Activated T-cell treated with anti-CD3 and anti-CD28 coated beads for 48 hours (primary cell): ENCODE measurements at regions not wholly inside any gene's neighbourhood (a gene's known extent, or its start where the extent isn't known, plus 50 kb on each side); places are given as distances from the start of the nearest gene placed in this dataset.

Source experiments
- DNase-seq: peaks from one replicate; pipeline ENCODE4 v3.0.0-alpha.2; 2020; ENCODE audit warnings: low read depth

DNA sequence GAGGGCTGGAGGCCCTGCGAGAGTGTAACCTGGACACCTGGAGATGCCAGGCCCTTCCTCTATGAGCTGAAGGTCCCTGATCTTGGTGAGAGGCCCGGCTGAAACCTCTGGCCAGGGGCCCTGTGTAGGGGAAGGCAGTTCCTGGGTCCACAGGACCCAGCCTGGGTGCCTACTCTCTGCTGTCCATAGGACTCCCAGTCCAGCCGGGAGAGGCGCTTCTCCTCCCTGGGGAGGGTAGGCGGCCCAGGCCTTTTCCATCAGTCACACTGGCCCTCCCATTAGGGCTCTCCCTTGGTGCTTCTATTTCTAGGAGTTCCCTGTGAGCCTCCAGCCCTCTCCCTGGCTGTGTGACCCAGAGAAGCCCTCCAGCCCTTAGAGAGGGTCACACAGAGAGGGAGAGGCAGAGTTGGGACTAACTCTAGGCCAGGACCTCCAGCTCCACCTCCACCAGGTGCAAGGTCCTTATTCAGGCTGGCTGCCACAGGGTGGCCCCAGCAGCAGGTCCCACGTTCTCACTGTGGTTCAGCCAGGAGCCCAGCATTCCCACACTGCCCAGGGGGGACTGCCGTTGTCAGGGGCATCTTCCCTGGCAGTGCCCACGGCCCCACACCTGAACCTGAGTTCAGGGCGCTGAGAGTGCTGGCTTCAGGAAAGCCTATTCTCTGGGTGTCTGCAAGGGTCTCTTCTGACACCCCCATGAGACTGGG, 146.8 kb downstream of the SMAD6 start:
- DNase-seq = no peak

DNA sequence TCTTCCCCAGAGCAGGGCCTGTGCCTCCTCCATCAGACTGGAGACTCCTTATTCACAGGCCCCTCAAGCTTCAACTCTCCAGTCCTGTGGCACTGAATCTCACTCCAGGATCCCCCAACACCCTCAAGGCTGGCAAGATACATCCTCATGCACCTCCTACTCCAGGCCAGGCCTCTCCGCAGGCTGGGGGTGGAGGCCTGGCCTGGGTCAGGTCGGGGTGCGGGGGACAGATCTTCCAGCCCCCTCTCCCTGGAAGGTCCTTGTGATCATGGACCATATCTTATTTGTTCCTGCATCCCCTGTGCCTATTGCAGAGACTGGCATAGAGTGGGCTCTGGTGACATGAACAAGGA, 147.3 kb downstream of the SMAD6 start:
- no peak for DNase-seq

DNA sequence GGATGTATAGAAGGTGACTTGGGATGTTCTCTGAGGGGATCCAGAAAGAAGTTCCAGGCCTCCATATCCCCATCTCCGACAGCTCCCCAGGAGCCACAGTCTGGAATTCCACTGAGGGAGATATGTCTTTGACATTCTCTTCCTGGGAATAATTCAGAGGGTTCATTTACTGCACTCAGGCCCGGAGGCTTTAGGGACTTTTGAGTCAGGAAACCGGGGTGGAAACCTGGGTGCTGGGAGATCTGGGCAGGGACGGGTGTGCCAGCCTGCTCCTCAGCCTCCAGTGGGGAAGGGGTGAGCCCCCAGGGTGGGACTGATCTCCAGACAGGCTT, 147.7 kb downstream of the SMAD6 start:
- no peak for DNase-seq

DNA sequence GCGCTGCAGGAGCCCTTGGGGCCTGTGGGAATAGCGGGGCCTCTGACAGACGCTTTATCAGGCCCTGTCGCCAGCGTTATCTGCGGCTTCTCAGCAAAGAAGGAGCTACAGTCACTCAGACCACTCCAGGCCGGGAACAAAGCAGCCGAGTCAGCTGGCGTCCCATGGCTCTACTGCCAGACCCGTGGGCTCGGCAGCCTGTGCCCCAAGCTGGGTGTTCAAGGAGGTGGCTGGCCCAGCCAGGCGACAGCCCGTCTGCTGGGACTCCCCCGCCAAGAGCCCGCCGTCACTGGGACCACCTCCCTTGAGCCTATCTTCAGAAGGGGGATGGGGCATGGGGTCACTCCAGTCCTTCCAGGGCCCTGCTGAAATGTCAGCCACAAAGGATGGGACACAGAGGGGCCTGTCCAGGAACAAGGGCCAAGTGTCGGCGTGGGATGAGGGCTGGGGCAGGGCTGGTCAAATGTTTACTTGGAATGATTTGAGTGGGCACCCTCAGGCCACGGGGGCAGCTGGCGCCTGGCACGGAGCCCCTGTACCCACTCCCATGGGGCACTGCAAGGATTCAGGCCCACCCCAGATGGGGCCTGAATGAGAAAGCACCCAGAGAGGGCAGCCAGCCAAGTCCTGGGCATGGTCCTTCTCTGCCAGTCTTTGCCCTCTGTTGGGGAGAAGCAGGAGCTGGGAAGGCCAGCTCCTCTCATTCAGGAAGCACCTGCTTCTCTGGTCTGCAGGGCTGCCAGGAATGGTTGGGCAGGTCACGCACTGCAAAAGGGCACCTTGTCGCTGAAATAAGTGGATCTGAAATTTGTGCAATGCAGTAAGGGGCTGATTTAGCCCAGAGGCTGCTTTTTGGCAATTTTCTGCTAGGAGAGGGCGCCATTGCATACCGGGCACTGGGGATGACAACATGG, 148.3 kb downstream of the SMAD6 start:
- no peak for DNase-seq

DNA sequence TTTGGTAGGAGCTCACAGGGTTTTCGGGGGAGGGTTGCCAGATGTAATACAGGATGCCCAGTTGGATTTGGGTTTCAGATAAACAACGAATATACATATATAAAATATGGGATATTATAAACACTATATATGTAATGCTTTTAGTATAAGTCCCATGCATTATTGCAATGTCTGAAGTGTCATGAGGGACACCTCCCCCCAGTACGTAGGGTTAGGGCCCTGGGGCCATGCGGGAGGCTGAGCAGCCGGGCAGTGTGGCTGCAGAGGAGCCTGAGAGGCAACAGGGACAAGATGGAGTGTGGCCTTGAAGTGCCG, 148.9 kb downstream of the SMAD6 start:
- no peak for DNase-seq

DNA sequence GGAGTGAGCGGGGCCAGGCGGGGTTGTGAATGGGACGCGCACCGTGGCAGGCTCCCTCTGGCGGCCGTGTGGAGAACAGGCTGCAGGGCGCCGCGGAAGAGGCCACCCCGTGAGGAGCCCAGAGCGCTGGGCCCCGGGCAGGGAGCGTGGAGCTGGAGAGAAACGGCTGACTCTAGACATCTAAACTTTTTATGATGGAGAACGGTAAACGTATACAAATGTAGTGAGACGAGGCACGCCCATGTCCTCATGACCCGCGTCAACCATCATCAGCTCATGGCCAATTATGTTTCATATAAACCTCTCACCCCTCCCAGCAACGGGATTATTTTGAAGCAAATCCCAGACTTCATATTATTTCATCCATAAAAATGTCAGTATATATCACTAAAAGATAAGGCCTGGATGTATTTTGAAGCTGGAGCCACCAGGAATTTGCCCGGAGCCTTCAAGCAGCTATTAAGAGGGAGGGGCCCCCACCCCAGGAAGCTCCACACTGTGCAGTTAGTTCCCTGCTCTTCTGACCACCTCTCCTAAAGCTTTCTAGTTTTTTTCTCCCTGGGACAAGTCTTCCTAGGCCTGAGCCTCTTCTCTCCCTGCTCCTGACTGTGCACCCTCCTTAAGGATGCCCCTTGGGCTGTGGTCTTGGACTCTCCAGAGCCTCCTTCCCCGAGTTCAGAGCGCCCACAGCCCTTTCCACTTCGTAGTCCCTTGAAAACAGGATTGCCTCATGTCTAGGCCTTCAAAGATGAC, 149.5 kb downstream of the SMAD6 start:
- DNase-seq = peak; percentile 78

DNA sequence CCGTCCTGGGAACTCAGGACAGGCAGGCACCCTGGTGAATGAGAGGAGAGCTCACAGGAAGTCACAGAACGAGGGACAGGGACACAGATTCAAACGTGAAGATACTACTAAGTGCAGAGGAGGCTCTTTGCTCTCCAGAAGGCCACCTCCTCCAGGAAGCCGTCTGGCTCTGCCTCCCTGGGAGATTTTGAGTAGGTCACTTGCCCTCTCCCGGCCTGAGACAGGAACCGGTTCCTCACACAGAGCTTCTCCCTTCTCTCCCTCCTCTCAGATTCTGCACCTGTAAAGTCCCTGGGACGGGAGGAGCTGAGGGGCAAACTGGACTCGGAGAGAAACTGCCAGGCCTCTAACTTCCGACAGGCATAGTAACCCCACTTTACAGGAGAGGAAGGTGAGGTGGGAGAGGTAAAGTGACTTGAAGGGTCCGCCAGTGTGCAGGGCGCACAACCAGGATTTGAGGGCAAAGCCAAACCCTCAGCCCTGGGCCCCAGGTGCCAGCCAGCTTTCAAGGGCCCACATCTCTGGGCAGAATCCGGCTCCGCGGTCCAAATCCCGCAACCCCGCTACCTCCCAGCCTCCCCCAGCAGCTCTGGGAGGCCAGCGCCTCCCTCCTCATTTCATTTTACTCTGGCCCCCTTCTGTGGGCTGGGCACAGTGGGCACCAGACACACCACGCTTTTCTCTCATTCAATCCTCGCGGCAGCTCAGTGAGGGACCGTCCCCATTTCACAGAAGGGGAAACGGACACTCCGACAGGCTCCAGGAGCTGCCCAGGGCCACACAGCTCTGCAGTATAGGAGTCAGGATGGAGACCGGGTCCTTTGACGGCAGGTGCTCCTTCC, 150.2 kb downstream of the SMAD6 start:
- DNase-seq = no peak

DNA sequence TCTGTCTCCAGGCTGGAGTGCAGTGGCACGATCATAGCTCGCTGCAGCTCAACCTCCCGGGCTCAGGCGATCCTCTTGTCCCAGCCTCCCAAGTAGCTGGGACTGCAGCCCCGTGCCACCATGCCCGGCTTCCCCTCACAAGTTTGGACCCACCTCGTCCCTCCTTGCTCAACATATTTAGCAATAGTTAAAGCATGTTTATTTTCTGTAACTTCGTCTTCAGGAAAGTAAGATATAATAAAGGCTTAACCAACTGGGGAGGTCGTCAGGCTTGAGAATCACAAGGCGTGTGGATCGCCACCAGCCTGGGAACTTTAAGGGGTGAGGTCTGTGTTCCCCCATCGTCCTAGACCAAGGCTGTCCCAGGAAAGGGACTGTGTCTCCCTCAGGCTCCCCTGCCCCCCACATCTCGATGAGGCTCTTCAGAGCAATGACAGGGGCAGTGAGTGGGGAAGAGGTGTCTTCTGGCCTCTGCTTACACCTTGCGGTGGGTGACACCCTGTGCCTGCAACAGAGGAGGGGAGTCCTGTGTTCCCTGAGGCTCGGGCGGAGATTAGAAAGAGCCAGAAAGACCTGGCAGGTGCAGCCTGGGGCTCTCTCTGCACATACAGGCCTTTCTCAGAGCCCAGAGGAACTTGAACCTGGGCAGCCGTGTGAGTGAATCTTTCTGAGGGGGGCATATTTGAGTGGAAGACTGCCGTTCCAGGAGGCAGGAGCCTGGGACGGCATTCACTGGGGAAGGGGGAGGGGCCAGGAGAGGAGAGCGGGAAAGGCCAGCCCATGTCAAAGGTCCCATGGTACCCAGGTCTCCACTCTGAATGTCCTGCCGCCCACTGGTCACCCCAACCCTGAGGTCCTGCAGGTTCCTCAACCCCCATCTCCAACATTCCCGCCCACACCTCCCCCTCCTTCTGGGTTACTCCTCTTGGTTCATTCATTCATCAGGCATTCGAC, 152.3 kb downstream of the SMAD6 start:
- DNase-seq = no peak

DNA sequence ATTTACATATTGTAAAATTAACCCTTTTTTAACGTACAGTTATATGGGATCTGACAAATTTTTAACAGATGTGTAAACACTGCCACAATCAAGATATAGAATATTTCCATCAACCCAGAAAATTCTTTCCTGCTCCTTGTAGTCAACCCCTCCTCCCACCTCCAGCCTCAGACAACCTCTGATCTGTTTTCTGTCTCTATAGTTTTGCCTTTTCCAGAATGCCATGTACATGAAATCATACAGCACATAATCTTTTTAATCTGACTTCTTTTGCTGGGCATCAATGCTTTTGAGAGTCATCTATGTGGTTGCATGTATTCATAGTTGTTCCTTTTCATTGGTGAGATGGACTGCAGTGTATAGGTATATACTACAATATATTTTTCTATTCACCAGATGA, 153.0 kb downstream of the SMAD6 start:
- DNase-seq = no peak

DNA sequence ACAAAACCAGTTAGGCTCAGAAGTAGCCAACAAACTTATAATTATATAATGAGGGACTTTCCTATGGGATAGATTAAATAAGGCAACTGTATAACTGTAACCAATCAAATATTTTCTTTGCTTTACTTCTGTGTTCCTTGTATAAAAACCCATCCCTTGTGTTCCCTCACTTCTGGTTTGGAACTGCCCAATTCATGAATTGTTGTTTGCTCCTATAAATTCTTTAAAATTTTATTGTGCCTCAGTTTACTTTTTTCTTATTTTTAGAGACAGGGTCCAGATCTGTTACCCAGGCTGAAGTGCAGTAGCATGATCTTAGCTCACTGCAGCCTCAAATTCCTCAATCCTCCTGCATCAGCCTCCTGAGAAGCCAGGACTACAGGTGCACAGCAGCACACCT, 155.7 kb downstream of the SMAD6 start:
- DNase-seq = no peak

DNA sequence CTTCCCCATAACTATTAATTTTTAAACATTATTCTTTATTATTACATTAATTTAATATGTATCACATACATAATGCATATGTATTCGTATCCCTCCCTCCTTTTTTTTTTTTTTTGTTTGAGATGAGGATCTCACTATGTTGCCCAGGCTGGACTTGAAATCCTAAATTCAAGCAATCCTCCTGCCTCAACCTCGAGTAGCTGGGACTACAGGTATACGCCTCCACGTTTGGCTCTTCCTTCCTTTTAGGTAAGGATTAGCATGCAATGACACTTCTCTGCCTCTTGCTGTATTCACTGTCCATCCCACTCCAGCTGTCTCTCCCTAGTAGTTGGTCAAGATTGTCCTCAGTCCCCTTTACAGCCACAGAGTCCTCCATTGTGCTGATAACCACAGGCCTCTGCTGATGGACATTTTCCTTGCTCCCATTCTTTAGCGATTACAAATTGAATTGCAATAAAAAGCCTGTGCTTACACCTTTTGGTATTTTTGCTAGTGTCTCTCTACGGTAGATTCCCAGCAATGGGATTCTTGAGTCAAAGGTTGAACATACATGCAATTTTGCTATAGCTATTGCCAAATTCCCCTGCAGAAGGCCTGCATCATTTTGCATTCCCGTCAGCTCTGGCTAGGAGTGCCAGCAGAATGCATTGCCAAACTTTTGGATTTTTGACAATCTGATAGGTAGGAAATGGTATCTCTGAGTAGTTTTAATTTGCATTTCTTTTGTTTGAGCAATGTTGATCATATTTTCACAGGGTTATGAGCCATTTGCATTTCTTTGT, 156.6 kb downstream of the SMAD6 start:
- DNase-seq = no peak

DNA sequence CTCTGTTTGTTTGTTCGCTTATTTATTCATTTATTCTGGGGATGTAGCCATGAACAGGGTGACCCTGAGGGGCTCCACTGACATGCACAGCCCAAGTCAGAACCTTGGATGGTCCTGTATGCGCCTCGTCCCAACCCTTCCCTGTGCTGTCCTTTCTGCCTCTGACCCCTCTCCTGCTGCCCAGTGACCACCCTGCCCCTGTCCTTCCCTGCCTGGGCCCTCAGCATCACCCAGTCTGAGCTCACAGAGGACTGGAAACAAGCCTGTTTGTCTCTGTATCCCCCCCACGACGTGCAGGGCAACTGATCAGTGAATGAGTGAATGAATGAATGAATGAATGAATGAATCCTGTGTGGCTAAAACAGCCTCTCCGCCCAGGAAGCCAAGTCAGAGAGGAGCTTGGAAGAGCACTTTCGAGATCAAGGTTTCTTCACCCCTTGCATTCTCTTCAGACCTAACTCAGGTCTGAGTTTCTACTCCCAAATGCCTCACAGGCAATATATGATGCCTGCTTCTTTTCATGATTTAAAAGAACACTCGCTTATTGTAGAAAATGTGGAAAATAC, 157.7 kb downstream of the SMAD6 start:
- DNase-seq = no peak

DNA sequence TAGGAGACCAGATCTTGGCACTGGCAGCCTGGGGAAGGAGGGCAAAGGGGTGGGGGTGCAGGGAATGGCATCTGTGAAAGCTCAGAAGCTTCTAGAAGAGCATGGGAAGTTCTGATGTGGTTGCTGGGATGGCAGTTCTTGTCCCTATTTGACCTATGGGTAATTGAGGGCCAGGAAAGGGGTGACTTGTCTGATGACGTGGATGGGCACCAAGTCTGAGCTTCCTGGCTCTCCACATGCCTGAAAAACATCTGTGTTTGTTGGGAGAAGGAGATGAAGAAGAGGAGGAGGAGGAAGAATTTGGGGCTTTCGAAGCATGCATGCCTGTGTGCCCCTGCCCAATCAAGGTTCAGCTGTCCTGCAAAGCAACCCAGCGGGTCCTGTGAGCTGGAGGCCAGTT, 158.8 kb downstream of the SMAD6 start:
- DNase-seq = no peak

DNA sequence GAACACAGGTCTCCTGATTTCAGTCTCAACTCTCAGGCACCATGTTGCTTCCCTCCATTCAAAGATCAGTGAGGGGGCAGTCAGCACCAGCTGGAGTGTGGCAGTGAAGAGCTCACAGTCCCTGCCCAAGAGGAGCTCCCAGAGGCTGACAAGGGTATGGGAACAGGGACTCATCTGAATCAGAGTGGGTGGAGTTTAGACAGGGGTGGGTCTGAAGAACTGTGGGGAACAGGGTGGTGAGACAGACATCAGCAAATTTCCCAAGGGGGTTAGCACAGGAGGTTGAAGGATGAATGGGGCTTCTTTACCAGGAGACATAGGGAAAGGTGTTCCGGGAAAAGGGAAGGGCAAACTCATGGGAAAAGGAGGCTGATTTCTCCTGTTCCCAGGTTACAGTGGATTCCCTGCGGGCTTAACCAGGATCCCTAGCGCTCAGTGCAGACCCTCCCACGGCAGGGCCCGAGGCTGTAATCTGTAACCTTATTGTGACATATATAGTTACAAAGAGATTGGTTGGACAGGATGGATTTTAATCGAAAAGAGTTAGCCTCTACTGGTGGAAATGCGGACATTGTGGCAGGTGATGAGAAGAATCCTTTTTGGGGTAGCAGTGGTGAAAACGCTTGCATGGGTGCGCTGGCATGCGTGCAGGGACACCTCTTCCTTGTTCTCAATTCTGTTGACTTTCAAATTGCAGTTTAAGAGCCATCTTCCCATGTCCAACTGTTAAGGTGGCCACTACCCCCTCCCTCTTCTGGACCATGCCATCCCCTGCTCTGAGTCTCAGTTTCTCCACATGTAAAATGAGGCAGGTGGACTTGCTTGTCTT, 160.3 kb downstream of the SMAD6 start:
- DNase-seq = no peak

DNA sequence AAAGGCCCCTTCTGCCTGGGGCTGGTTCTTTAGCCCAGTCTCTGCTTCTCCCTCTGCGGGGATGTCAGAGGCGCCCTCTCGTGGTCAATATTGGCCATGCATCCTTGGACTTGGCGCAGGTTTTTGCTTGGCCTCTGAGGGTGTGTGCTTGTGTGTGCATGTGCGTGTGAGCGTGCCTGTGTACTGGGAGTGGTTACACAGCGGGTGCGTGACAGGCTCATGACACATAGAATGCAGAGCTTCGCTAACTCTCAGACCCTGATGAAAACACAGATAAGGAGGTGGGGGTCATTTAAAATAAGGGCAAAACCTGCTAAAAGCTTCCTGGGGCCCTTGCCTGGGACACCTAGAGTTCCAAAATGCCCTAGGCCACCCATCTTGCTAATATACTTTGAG, 160.9 kb downstream of the SMAD6 start:
- DNase-seq = peak; percentile 74

DNA sequence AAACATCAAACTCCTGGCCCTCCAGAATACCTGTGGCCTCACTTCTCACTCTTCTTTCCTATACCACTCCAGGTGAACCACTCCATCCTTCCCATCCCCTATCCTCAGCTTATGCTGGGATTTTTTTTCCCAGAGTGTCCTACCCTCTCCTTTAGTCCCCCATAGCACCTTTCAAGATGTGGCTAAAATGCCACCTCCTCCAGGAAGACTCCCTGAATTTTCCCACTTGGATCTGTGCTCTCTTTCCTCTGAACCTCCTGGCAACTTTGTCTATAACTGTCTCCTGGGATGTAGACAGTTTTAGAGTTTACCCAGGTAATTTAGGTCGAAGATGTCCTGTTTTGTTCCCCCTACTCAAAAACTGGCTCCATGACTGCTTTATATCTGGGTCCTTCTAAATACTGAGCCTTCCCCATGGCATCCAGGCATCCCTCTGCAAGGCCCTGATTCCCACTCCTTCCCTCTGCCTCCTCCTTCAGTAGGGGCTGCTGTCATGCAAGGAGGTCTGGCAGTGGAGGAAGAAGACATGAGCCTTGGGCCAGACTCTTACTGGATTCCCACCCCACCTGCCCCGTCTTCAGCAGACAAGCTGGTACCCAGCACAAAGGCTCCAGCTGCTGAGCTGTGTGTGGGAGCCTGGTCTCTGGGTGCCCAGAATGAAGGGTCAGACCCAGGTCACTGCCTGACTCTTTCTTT, 161.5 kb downstream of the SMAD6 start:
- DNase-seq = no peak

DNA sequence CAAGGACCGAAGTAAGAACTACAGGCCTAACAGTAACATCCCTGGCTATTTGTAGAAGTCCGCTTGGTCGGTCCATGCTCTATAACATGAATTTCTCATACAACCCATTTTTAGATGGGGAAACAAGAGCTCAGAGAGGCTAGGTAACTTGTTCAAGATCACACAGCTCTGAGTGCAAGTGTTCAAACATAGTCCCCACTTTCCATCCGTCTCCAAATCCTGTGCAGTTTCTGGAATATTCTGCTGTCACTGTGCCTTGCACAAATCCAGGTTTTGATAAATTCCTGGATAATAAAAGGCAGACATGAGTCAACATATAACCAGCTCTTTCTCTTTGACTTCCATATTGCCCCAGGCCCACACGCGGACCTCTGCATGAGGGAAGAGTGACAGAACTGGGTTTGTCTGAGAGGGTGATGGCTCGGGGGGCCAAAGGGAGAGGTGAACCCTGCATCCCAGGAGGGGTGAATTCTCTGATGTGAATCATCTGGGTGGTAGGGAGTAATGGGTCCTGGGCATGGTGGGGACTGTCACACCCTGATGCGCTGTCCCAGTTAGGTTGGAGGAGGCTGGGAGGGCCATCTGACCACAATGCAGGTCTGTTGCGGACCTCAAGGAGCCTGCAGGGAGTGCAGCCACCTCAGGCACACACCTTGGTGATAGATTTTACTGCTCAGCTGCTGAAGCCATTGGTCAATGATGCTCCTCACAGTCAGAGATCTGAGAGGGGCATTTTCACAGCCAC, 162.2 kb downstream of the SMAD6 start:
- DNase-seq = no peak

DNA sequence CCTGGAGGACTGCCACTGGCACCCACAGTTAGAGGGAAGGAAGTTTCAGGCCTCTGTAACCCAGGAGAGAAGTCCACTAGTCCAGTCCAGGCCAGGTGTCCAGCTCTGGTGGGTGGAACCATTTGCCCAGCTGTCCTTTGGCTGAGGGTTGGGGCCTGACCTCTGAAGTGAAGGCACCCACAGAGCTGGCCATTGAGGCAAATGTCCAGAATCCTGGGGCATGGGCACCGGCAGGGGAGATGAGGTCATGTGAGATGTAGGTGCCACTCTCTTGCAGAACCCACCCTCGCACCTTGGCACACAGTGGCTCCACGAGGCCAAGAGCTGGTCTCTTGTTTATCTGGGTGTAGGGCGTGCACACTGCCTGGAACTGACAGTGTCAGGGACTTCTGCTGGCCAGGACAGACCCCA, 162.8 kb downstream of the SMAD6 start:
- DNase-seq = no peak
